Stomach (tissue), 4 donors: ENCODE measurements at regions not wholly inside any gene's neighbourhood (a gene's known extent, or its start where the extent isn't known, plus 50 kb on each side); places are given as distances from the start of the nearest gene placed in this dataset.

Source experiments
- CTCF ChIP-seq, 7 experiments: fragments of 450-650 bp in 4 of 7; fragments of 200-600 bp in 3 of 7; sonication (generic) in 3 of 7; IDR thresholded peaks; one replicate each; pipeline ENCODE4 v1.5.1; 2016 to 2019; ENCODE audit warnings: antibody characterized with exemption in 7 of 7, control low read depth in 2 of 7, mild to moderate bottlenecking in 1 of 7
- EP300 ChIP-seq: sonication (generic); formaldehyde crosslinking; IDR thresholded peaks from one replicate; pipeline ENCODE4 v1.6.1; 2017; ENCODE audit warnings: antibody characterized with exemption
- POLR2A ChIP-seq, 4 donors: fragments of 450-650 bp; IDR thresholded peaks; one replicate each; pipeline ENCODE4 v1.6.1; 2016; ENCODE audit warnings: antibody characterized with exemption in 4 of 4, control low read depth in 2 of 4, mild to moderate bottlenecking in 1 of 4, moderate library complexity in 1 of 4
- POLR2AphosphoS5 ChIP-seq, 3 donors: sonication (generic); formaldehyde crosslinking; IDR thresholded peaks; one replicate each; pipeline ENCODE4 v1.6.1; 2016; ENCODE audit warnings: antibody characterized with exemption in 3 of 3

- no peak for TF ChIP-seq EP300
- no peak for TF ChIP-seq CTCF (IDR thresholded peaks at IDR 0.05)
- TF ChIP-seq POLR2AphosphoS5 (IDR thresholded peaks at IDR 0.05) = no peak
- no peak for TF ChIP-seq POLR2A (IDR thresholded peaks at IDR 0.05)
These were observed 52.8 kb upstream of the RAI14 start for GRCh38 chr5:34603378-34603777.
